ENCODE measurements at regions not wholly inside any gene's neighbourhood (a gene's known extent, or its start where the extent isn't known, plus 50 kb on each side); places are given as distances from the start of the nearest gene placed in this dataset.
"Not testable (repeated sequence)": the region's sequence is repeated elsewhere in the genome, so short reads cannot be mapped to it uniquely, and the experiment has no call there.

DNA sequence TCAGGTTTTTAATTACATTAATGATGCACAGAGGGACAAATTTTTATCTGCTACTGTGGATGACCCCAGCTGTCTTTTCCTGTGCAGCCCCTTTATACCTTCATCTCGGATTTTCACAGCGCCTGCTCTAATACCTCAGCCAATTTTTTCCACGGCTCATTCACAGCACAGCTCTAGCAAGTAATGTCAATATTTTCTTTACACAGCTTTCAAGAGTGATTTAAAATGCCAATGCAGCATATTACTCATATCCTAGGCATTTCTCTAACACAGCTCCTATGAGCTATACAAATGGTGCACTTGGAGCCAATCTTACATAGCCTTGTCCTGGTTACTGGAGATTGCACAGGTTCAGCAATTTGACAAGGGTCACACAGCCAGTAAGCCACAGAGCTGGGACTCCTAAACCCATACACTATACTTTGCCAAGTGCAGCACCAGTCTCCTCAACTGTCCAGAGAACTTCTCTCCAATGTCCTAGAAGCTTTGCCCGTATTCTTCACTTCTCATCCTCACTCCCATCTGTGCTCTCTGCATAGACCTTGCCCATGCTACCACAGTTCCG is 661.8 kb downstream of the DTWD2 start:
- no peak overlapping the region for H3K4me3 ChIP-seq (IDR thresholded peaks at IDR 0.05; ENCODE audit: insufficient read depth, low read depth, low read length)
- H3K79me2 ChIP-seq (ENCODE audit: insufficient read depth, low read depth) = no peaks in the 10 kb centered on the region
- no peaks in the 10 kb centered on the region for H3K27me3 ChIP-seq (ENCODE audit: insufficient read depth, low read depth)
- H3K36me3 ChIP-seq (ENCODE audit: insufficient read depth) = no peaks in the 10 kb centered on the region
- H3K4me1 ChIP-seq (ENCODE audit: low read depth, poor library complexity, severe bottlenecking) = no peaks in the 10 kb centered on the region
- H4K20me1 ChIP-seq (ENCODE audit: insufficient read depth) = no peaks in the 10 kb centered on the region
- TF ChIP-seq, protein P1, sequence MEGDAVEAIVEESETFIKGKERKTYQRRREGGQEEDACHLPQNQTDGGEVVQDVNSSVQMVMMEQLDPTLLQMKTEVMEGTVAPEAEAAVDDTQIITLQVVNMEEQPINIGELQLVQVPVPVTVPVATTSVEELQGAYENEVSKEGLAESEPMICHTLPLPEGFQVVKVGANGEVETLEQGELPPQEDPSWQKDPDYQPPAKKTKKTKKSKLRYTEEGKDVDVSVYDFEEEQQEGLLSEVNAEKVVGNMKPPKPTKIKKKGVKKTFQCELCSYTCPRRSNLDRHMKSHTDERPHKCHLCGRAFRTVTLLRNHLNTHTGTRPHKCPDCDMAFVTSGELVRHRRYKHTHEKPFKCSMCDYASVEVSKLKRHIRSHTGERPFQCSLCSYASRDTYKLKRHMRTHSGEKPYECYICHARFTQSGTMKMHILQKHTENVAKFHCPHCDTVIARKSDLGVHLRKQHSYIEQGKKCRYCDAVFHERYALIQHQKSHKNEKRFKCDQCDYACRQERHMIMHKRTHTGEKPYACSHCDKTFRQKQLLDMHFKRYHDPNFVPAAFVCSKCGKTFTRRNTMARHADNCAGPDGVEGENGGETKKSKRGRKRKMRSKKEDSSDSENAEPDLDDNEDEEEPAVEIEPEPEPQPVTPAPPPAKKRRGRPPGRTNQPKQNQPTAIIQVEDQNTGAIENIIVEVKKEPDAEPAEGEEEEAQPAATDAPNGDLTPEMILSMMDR (conservative IDR thresholded peaks at IDR 0.05; ENCODE audit: low read depth, low read length) = no peak
- no peak overlapping the region for H3K4me2 ChIP-seq
- H3K9ac ChIP-seq = no peak overlapping the region
- no peak overlapping the region for H3K27ac ChIP-seq
- no peak overlapping the region for H2AFZ ChIP-seq (ENCODE audit: low read depth)

- Histone ChIP-seq H3K4me3 (IDR thresholded peaks at IDR 0.05; ENCODE audit: insufficient read depth, low read depth, low read length) (no peak overlapping the region), H2AFZ (ENCODE audit: low read depth) (no peak overlapping the region), H4K20me1 (ENCODE audit: insufficient read depth) (no peaks in the 10 kb centered on the region), H3K36me3 (ENCODE audit: insufficient read depth) (no peaks in the 10 kb centered on the region), H3K79me2 (ENCODE audit: insufficient read depth, low read depth) (no peaks in the 10 kb centered on the region), H3K9ac (no peak overlapping the region), H3K4me1 (ENCODE audit: low read depth, poor library complexity, severe bottlenecking) (no peaks in the 10 kb centered on the region), H3K27me3 (ENCODE audit: insufficient read depth, low read depth) (no peaks in the 10 kb centered on the region), H3K27ac (no peak overlapping the region), H3K4me2 (no peak overlapping the region)
- TF ChIP-seq, protein P1 (conservative IDR thresholded peaks at IDR 0.05; ENCODE audit: low read depth, low read length) = no peak
These were observed 662.4 kb downstream of the DTWD2 start for GRCh38 chr5:118325931-118326330.

- not testable (repeated sequence) for H3K36me3 ChIP-seq (ENCODE audit: insufficient read depth); H3K9ac ChIP-seq; H2AFZ ChIP-seq (ENCODE audit: low read depth); H3K27ac ChIP-seq; H3K4me1 ChIP-seq (ENCODE audit: low read depth, poor library complexity, severe bottlenecking); H3K4me2 ChIP-seq; H3K27me3 ChIP-seq (ENCODE audit: insufficient read depth, low read depth); H3K4me3 ChIP-seq (IDR thresholded peaks at IDR 0.05; ENCODE audit: insufficient read depth, low read depth, low read length); H4K20me1 ChIP-seq (ENCODE audit: insufficient read depth); H3K79me2 ChIP-seq (ENCODE audit: insufficient read depth, low read depth)
These were observed 664.6 kb downstream of the DTWD2 start for GRCh38 chr5:118323723-118324122.

- H3K4me3 ChIP-seq (IDR thresholded peaks at IDR 0.05; ENCODE audit: insufficient read depth, low read depth, low read length) = no peak overlapping the region
- no peak overlapping the region for H2AFZ ChIP-seq (ENCODE audit: low read depth)
- no peaks in the 10 kb centered on the region for H3K27me3 ChIP-seq (ENCODE audit: insufficient read depth, low read depth)
- no peaks in the 10 kb centered on the region for H3K36me3 ChIP-seq (ENCODE audit: insufficient read depth)
- TF ChIP-seq, protein P1 (conservative IDR thresholded peaks at IDR 0.05; ENCODE audit: low read depth, low read length) = no peak
- no peak overlapping the region for H3K9ac ChIP-seq
- no peak overlapping the region for H3K27ac ChIP-seq
- H3K79me2 ChIP-seq (ENCODE audit: insufficient read depth, low read depth) = no peaks in the 10 kb centered on the region
- no peaks in the 10 kb centered on the region for H4K20me1 ChIP-seq (ENCODE audit: insufficient read depth)
- H3K4me1 ChIP-seq (ENCODE audit: low read depth, poor library complexity, severe bottlenecking) = no peaks in the 10 kb centered on the region
- H3K4me2 ChIP-seq = no peak overlapping the region
These were observed 667.3 kb downstream of the DTWD2 start for GRCh38 chr5:118321081-118321480.

GRCh38 chr5:118320121-118320520 is 668.2 kb downstream of the DTWD2 start:
- TF ChIP-seq, protein P1 (conservative IDR thresholded peaks at IDR 0.05; ENCODE audit: low read depth, low read length) = no peak
- H2AFZ ChIP-seq (ENCODE audit: low read depth) = no peak overlapping the region
- H3K79me2 ChIP-seq (ENCODE audit: insufficient read depth, low read depth) = no peaks in the 10 kb centered on the region
- H4K20me1 ChIP-seq (ENCODE audit: insufficient read depth) = no peaks in the 10 kb centered on the region
- no peak overlapping the region for H3K4me2 ChIP-seq
- H3K9ac ChIP-seq = no peak overlapping the region
- no peak overlapping the region for H3K4me3 ChIP-seq (IDR thresholded peaks at IDR 0.05; ENCODE audit: insufficient read depth, low read depth, low read length)
- no peaks in the 10 kb centered on the region for H3K4me1 ChIP-seq (ENCODE audit: low read depth, poor library complexity, severe bottlenecking)
- no peaks in the 10 kb centered on the region for H3K36me3 ChIP-seq (ENCODE audit: insufficient read depth)
- H3K27me3 ChIP-seq (ENCODE audit: insufficient read depth, low read depth) = no peaks in the 10 kb centered on the region
- H3K27ac ChIP-seq = no peak overlapping the region

Measured in KMS-11 (cell line).